MM.1S (cell line): ENCODE measurements at regions not wholly inside any gene's neighbourhood (a gene's known extent, or its start where the extent isn't known, plus 50 kb on each side); places are given as distances from the start of the nearest gene placed in this dataset.

ENCODE experiments used
- CTCF ChIP-seq: fragments of 300-600 bp; sonication (generic); IDR thresholded peaks from 2 replicates; pipeline ENCODE4 v1.5.1; 2016; ENCODE audit warnings: antibody characterized with exemption, low read length, mixed read lengths
- EZH2phosphoT487 ChIP-seq: fragments of 300-600 bp; sonication (generic); IDR thresholded peaks from 2 replicates; pipeline ENCODE4 v1.6.1; 2018; ENCODE audit warnings: antibody characterized with exemption, low read length

GRCh38 chr17:36825951-36826350 lies 111.3 kb upstream of the LHX1 start:
- TF ChIP-seq CTCF (no peak), EZH2phosphoT487 (no peak)
